HG03520 (cell line): ENCODE measurements at regions not wholly inside any gene's neighbourhood (a gene's known extent, or its start where the extent isn't known, plus 50 kb on each side); places are given as distances from the start of the nearest gene placed in this dataset.

Source experiments
- ATAC-seq: cut with Tn5 transposase; IDR thresholded peaks from one replicate; pipeline ENCODE4 v1.9.1; 2021; ENCODE audit warnings: mild to moderate bottlenecking, moderate library complexity; ENCODE audit not compliant: unreplicated experiment

GRCh38 chr2:7774481-7774880 lies 857.3 kb downstream of the RNF144A start:
- no peak for ATAC-seq

- ATAC-seq, result no peak
Measured at GRCh38 chr2:7777668-7778067, 860.5 kb downstream of the RNF144A start.

- ATAC-seq, result no peak
Measured at GRCh38 chr2:7780321-7780720, 863.1 kb downstream of the RNF144A start.

- no peak for ATAC-seq
Measured at GRCh38 chr2:7785700-7786099, 868.5 kb downstream of the RNF144A start.

- ATAC-seq, result no peak
Measured at GRCh38 chr2:7788736-7789135, 871.5 kb downstream of the RNF144A start.

- no peak for ATAC-seq
Measured at GRCh38 chr2:7792031-7792651, 874.9 kb downstream of the RNF144A start.

GRCh38 chr2:7795778-7796563 lies 878.8 kb downstream of the RNF144A start:
- no peak for ATAC-seq

GRCh38 chr2:7800031-7800430 lies 881.8 kb upstream of the ID2 start:
- no peak for ATAC-seq

- no peak for ATAC-seq
Measured at GRCh38 chr2:7801212-7801611, 880.6 kb upstream of the ID2 start.

GRCh38 chr2:7803515-7803914 lies 878.3 kb upstream of the ID2 start:
- ATAC-seq, result no peak

- ATAC-seq, result no peak
Measured at GRCh38 chr2:7809640-7810039, 872.2 kb upstream of the ID2 start.

- no peak for ATAC-seq
Measured at GRCh38 chr2:7811073-7811472, 870.8 kb upstream of the ID2 start.

- no peak for ATAC-seq
Measured at GRCh38 chr2:7812231-7812995, 869.4 kb upstream of the ID2 start.

GRCh38 chr2:7813541-7814292 lies 868.1 kb upstream of the ID2 start:
- ATAC-seq, result no peak

GRCh38 chr2:7815726-7816125 lies 866.1 kb upstream of the ID2 start:
- ATAC-seq, result no peak

- ATAC-seq, result no peak
Measured at GRCh38 chr2:7816233-7816632, 865.6 kb upstream of the ID2 start.

- ATAC-seq, result no peak
Measured at GRCh38 chr2:7816944-7817343, 864.9 kb upstream of the ID2 start.

- ATAC-seq, result no peak
Measured at GRCh38 chr2:7819316-7819715, 862.5 kb upstream of the ID2 start.

GRCh38 chr2:7819850-7820249 lies 862.0 kb upstream of the ID2 start:
- ATAC-seq, result no peak

- no peak for ATAC-seq
Measured at GRCh38 chr2:7824211-7824610, 857.6 kb upstream of the ID2 start.
